ENCODE measurements at regions not wholly inside any gene's neighbourhood (a gene's known extent, or its start where the extent isn't known, plus 50 kb on each side); places are given as distances from the start of the nearest gene placed in this dataset.

DNA sequence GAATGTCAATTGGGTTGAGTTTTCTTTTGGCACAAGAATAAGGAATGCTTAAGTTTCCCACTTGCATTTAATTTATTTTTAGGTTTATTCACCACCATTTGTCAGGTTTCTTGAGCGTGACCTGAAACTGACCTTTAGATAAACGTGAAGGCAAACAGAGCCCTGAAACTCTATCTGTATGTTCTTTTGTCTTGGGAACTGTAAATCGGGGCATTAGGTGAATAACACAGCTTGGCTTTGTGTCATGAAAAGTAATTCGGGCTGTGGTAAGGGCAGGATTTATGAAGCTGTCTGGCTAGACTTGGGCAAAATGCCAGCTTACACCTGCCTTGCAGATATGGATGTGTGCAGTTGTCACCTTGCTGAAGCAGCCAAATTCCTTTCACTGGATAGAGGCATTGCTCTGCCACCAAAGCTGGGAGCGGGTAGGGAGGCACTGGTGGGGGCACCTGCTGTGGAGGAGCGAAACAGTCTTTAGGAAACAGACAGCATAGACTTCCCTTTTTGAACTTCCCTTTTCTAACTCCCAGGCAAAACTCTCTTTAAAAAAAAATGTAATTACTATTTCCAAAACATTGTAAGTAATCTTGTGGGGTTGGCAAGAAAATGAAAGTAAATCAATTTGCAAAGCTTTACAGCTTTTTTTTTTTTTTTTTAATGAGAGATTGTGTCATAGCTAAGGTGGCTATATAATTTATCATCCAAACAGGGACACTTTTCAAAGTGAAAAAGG lies 545.2 kb downstream of the CSNK1G3 start:
- no peak overlapping the region for H3K9ac ChIP-seq (ENCODE audit: insufficient read length)
- H3K9me3 ChIP-seq (ENCODE audit: low read depth, low read length) = no peaks in the 10 kb centered on the region
- H3K27ac ChIP-seq = no peak overlapping the region
- no peak overlapping the region for H3K4me3 ChIP-seq
- no peaks in the 10 kb centered on the region for H3K36me3 ChIP-seq (ENCODE audit: insufficient read depth, low read length)
- no peak for DNase-seq (ENCODE audit: low read depth, low spot score)
- TF ChIP-seq EZH2 (IDR thresholded peaks at IDR 0.05) (no peak), POLR2AphosphoS5 (IDR thresholded peaks at IDR 0.05; ENCODE audit: borderline replicate concordance, low read depth, low read length) (no peak), FOXP2 (optimal IDR thresholded peaks at IDR 0.05; ENCODE audit: control extremely low read depth, extremely low read length, insufficient read depth) (no peak)

DNA sequence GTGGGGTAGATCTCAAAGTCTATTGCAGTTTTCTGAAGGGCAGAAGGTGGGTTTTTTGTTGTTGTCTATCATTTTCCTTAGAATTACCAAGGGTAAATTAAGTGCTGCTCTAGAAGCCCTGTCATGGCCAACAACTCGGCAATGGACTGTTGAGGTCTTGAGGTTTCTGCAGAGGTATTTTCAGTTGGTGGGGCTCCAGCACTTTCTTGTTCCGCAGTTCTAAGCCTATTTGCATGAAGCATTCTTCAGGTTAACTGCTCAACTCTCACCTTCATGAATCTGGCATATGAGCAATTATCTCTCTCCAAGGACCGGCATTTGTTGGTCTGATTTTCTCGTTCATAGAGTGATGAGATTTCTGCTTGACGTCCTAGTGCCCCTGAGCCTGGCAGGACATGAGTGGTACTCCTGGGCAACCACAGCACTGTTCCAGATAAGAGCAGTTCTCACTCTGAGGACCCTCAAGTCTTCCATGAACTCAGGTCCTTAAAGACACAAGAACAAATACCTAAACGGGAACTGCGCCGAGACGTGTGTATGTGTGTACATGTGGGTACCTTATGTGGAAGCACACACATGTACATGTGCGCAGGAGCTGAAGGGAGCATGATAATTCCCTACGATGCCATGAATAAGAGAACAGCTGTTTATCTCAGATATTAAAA lies 544.5 kb downstream of the CSNK1G3 start:
- Histone ChIP-seq H3K4me3 (no peak overlapping the region), H3K36me3 (ENCODE audit: insufficient read depth, low read length) (no peaks in the 10 kb centered on the region), H3K9me3 (ENCODE audit: low read depth, low read length) (no peaks in the 10 kb centered on the region), H3K27ac (no peak overlapping the region), H3K9ac (ENCODE audit: insufficient read length) (no peak overlapping the region)
- no peak for TF ChIP-seq FOXP2 (optimal IDR thresholded peaks at IDR 0.05; ENCODE audit: control extremely low read depth, extremely low read length, insufficient read depth)
- no peak for TF ChIP-seq POLR2AphosphoS5 (IDR thresholded peaks at IDR 0.05; ENCODE audit: borderline replicate concordance, low read depth, low read length)
- no peak for TF ChIP-seq EZH2 (IDR thresholded peaks at IDR 0.05)
- DNase-seq (ENCODE audit: low read depth, low spot score) = no peak

DNA sequence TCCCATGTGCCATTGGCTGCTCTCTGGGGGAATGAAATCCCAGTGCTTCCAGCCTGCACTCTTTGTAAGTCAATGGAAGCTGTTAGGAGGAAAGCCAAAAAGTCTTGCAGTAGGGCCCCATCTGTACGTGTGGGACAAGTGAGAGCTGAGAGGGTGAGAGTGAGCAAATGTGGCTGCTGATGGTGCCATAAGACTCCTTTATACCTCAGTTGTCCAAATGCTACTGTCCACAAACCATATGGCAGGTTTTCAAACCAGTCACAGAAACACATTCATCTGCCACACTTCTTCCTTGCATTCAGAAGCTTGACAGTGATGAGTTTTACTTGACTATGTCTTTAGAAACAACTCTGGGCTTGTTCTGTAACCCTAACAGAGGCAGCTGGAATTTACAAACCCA lies 543.8 kb downstream of the CSNK1G3 start:
- no peak overlapping the region for H3K4me3 ChIP-seq
- H3K27ac ChIP-seq = no peak overlapping the region
- no peak overlapping the region for H3K9ac ChIP-seq (ENCODE audit: insufficient read length)
- no peaks in the 10 kb centered on the region for H3K9me3 ChIP-seq (ENCODE audit: low read depth, low read length)
- H3K36me3 ChIP-seq (ENCODE audit: insufficient read depth, low read length) = no peaks in the 10 kb centered on the region
- no peak for TF ChIP-seq FOXP2 (optimal IDR thresholded peaks at IDR 0.05; ENCODE audit: control extremely low read depth, extremely low read length, insufficient read depth)
- TF ChIP-seq POLR2AphosphoS5 (IDR thresholded peaks at IDR 0.05; ENCODE audit: borderline replicate concordance, low read depth, low read length) = no peak
- TF ChIP-seq EZH2 (IDR thresholded peaks at IDR 0.05) = no peak
- DNase-seq (ENCODE audit: low read depth, low spot score) = no peak

DNA sequence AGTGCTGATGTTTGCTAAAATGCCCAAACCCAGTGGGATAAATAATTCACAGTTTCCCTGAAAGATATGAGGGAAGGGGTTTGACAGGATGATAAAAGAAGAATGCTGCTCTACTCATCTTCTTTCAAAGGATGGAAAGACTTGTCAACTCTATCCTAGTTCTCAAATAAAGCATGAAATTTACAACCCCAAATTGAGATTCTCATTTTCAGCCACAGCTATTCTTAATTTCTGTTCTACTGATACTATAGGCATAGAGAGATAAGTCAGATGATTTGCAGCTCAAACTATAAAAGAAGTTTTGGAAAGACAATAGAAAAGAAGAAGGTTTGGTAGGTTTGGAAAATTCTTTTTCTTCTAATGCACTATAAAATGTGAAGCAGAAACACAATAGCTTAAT lies 542.6 kb downstream of the CSNK1G3 start:
- no peaks in the 10 kb centered on the region for H3K36me3 ChIP-seq (ENCODE audit: insufficient read depth, low read length)

DNA sequence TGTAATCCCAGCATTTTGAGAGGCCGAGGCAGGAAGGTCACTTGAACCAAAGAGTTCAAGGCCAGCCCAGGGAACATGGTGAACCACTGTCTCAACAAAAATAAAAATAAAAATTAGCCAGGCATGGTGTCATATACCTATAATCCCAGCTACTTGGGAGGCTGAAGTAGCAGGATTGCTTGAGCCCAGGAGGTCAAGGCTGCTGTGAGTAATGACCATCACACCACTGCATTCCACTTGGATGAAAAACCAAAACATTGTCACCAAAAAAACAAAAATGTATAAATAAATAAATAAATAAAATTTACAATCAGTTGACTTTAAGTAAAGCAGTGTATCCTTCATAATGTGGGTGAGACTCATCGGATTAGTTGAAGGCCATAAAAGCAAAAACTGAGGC lies 541.4 kb downstream of the CSNK1G3 start:
- no peak overlapping the region for H3K27ac ChIP-seq
- H3K9me3 ChIP-seq (ENCODE audit: low read depth, low read length) = no peaks in the 10 kb centered on the region
- no peak overlapping the region for H3K4me3 ChIP-seq
- no peak for DNase-seq (ENCODE audit: low read depth, low spot score)
- H3K36me3 ChIP-seq (ENCODE audit: insufficient read depth, low read length) = no peaks in the 10 kb centered on the region
- H3K9ac ChIP-seq (ENCODE audit: insufficient read length) = no peak overlapping the region
- TF ChIP-seq EZH2 (IDR thresholded peaks at IDR 0.05) (no peak), FOXP2 (optimal IDR thresholded peaks at IDR 0.05; ENCODE audit: control extremely low read depth, extremely low read length, insufficient read depth) (no peak), POLR2AphosphoS5 (IDR thresholded peaks at IDR 0.05; ENCODE audit: borderline replicate concordance, low read depth, low read length) (no peak)

More for the DNA sequence above, 542.6 kb downstream of the CSNK1G3 start:
- Histone ChIP-seq H3K27ac (no peak overlapping the region), H3K9ac (ENCODE audit: insufficient read length) (no peak overlapping the region), H3K9me3 (ENCODE audit: low read depth, low read length) (no peaks in the 10 kb centered on the region), H3K4me3 (no peak overlapping the region)
- no peak for DNase-seq (ENCODE audit: low read depth, low spot score)
- TF ChIP-seq FOXP2 (optimal IDR thresholded peaks at IDR 0.05; ENCODE audit: control extremely low read depth, extremely low read length, insufficient read depth) (no peak), POLR2AphosphoS5 (IDR thresholded peaks at IDR 0.05; ENCODE audit: borderline replicate concordance, low read depth, low read length) (no peak), EZH2 (IDR thresholded peaks at IDR 0.05) (no peak)

DNA sequence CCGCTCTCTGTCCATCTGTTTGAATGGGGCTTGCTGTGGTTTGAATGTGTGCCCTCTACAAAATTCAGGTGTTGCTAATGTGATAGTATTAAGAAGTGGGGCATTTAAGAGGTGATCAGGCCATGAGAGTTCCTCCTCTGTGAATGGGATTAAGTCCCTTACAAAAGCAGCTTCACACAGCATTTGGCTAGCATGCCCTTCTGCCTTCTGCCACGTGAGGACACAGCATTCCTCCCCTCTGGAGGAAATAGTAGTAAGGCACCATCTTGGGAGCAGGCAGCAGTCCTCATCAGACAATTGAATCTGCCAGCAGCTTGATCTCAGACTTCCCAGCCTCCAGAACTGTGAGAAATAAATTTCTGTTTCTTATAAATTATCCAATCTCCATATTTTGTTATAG lies 540.2 kb downstream of the CSNK1G3 start:
- H3K4me3 ChIP-seq = no peak overlapping the region
- no peak overlapping the region for H3K27ac ChIP-seq
- no peak for DNase-seq (ENCODE audit: low read depth, low spot score)
- TF ChIP-seq EZH2 (IDR thresholded peaks at IDR 0.05) (no peak), POLR2AphosphoS5 (IDR thresholded peaks at IDR 0.05; ENCODE audit: borderline replicate concordance, low read depth, low read length) (no peak), FOXP2 (optimal IDR thresholded peaks at IDR 0.05; ENCODE audit: control extremely low read depth, extremely low read length, insufficient read depth) (no peak)
- H3K36me3 ChIP-seq (ENCODE audit: insufficient read depth, low read length) = no peaks in the 10 kb centered on the region
- no peak overlapping the region for H3K9ac ChIP-seq (ENCODE audit: insufficient read length)
- no peaks in the 10 kb centered on the region for H3K9me3 ChIP-seq (ENCODE audit: low read depth, low read length)

DNA sequence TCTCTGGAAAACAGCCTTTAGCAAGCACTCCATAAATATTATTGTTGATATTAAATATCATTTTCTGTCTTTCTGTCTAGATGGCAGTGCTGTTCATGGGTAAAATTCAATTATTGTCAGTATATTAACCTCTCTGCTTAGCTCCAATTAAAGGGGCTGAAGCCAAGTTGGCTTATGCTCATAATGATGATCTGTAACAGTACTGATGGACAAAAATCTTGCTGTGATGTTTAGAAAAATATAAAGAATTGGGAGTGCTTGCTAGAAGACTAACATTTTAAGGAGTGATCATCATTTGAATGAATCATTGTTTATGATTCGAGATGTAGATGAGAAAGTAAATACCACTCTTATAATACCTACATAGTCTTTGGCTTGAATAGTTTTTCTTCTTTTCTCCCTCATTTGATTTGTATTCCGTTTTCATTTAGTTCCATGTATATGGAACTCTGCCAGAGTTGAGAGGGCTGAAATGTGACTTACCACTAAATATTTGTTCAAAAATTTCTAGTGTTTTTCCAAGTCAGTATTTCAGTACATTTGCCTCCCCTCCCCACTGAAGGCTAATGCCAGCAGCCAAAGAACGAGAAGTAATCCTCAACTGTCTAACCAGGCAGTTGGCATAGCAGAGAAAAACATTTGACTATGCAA lies 538.3 kb downstream of the CSNK1G3 start:
- no peaks in the 10 kb centered on the region for H3K9me3 ChIP-seq (ENCODE audit: low read depth, low read length)
- no peak for TF ChIP-seq POLR2AphosphoS5 (IDR thresholded peaks at IDR 0.05; ENCODE audit: borderline replicate concordance, low read depth, low read length)
- no peaks in the 10 kb centered on the region for H3K36me3 ChIP-seq (ENCODE audit: insufficient read depth, low read length)
- no peak overlapping the region for H3K4me3 ChIP-seq
- no peak for DNase-seq (ENCODE audit: low read depth, low spot score)
- H3K27ac ChIP-seq = no peak overlapping the region
- H3K9ac ChIP-seq (ENCODE audit: insufficient read length) = no peak overlapping the region

DNA sequence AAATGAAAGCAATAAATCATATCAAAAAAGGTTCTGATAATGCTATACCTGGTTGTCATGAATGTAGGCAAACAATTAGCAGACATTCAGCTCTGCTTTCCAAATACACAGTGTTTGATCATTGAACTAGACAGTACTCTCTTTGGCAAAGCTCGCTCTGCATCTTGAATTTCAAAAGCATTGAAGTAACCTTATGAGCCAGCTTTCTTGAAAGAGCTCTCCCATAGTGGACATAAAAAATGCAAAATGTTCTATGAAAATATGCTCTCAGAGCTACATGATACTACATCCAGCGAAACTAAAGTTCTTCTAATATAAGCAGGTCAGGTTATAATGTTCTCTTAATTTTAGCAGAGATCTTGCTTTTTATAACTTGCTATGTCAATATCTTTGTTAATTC lies 533.4 kb downstream of the CSNK1G3 start:
- H3K9ac ChIP-seq (ENCODE audit: insufficient read length) = no peak overlapping the region
- no peaks in the 10 kb centered on the region for H3K36me3 ChIP-seq (ENCODE audit: insufficient read depth, low read length)
- no peaks in the 10 kb centered on the region for H3K9me3 ChIP-seq (ENCODE audit: low read depth, low read length)
- TF ChIP-seq FOXP2 (optimal IDR thresholded peaks at IDR 0.05; ENCODE audit: control extremely low read depth, extremely low read length, insufficient read depth) = no peak
- no peak for TF ChIP-seq POLR2AphosphoS5 (IDR thresholded peaks at IDR 0.05; ENCODE audit: borderline replicate concordance, low read depth, low read length)
- TF ChIP-seq EZH2 (IDR thresholded peaks at IDR 0.05) = no peak
- no peak for DNase-seq (ENCODE audit: low read depth, low spot score)
- H3K4me3 ChIP-seq = no peak overlapping the region
- H3K27ac ChIP-seq = no peak overlapping the region
